CD14-positive monocyte (primary cell): ENCODE measurements at regions not wholly inside any gene's neighbourhood (a gene's known extent, or its start where the extent isn't known, plus 50 kb on each side); places are given as distances from the start of the nearest gene placed in this dataset.

ENCODE experiments used
- DNase-seq, 3 donors: peaks; one replicate each; pipeline ENCODE4 v3.0.0-alpha.2; 2011 to 2022
- H2AFZ ChIP-seq: 2 replicates; pipeline ENCODE4 v1.6.0; 2012; ENCODE audit warnings: mild to moderate bottlenecking, low read depth, low read length, inconsistent platforms; ENCODE audit not compliant: insufficient read depth, poor library complexity, severe bottlenecking
- H3K27ac ChIP-seq, 2 donors: 1 replicate in 1 of 2; 2 replicates in 1 of 2; pipeline ENCODE4 v1.5.1; 2012 to 2013; ENCODE audit warnings: low read length in 2 of 2, control low read depth in 1 of 2, inconsistent platforms in 1 of 2, low read depth in 1 of 2, mild to moderate bottlenecking in 1 of 2
- H3K27me3 ChIP-seq, 2 donors: one replicate each; pipeline versions ENCODE4 v1.6.0 to v1.6.1; 2011 to 2013; ENCODE audit warnings: low read length in 2 of 2; ENCODE audit not compliant: control insufficient read depth in 2 of 2, insufficient read depth in 2 of 2
- H3K36me3 ChIP-seq, 2 donors: replicated peaks in 1 of 2; 1 replicate in 1 of 2; 2 replicates in 1 of 2; pipeline versions ENCODE4 v1.5.1 to v1.6.1; 2012 to 2013; ENCODE audit warnings: low read length in 2 of 2, control low read depth in 1 of 2, inconsistent platforms in 1 of 2, mild to moderate bottlenecking in 1 of 2; ENCODE audit not compliant: insufficient read depth in 2 of 2, control insufficient read depth in 1 of 2
- H3K4me1 ChIP-seq, 2 donors: 1 replicate in 1 of 2; 2 replicates in 1 of 2; pipeline versions ENCODE4 v1.5.1 to v1.6.1; 2012 to 2013; ENCODE audit warnings: low read length in 2 of 2, control low read depth in 1 of 2, inconsistent platforms in 1 of 2, mild to moderate bottlenecking in 1 of 2, moderate library complexity in 1 of 2; ENCODE audit not compliant: insufficient read depth in 2 of 2, control insufficient read depth in 1 of 2
- H3K4me2 ChIP-seq: replicated peaks from 2 replicates; pipeline ENCODE3; 2012; ENCODE audit warnings: low read length, moderate library complexity, mild to moderate bottlenecking; ENCODE audit not compliant: poor library complexity, severe bottlenecking; ENCODE audit errors: extremely low read depth
- H3K4me3 ChIP-seq, 3 experiments: fragments of 200-600 bp in 1 of 3; sonication (generic) in 1 of 3; replicated peaks in 1 of 3; 1 replicate in 2 of 3; 2 replicates in 1 of 3; pipeline ENCODE4 v1.5.1; 2011 to 2013; ENCODE audit warnings: low read length in 3 of 3, mild to moderate bottlenecking in 3 of 3, control low read depth in 2 of 3, low read depth in 2 of 3, inconsistent platforms in 1 of 3, moderate library complexity in 1 of 3
- H3K79me2 ChIP-seq: 2 replicates; pipeline ENCODE4 v1.6.0; 2012; ENCODE audit warnings: mild to moderate bottlenecking, control low read depth, inconsistent platforms, low read length, moderate library complexity; ENCODE audit not compliant: insufficient read depth
- H3K9ac ChIP-seq: 2 replicates; pipeline ENCODE4 v1.6.0; 2017; ENCODE audit warnings: low read length, mild to moderate bottlenecking; ENCODE audit not compliant: insufficient read depth, poor library complexity, severe bottlenecking
- H3K9me3 ChIP-seq, 2 donors: replicated peaks in 1 of 2; 1 replicate in 1 of 2; 2 replicates in 1 of 2; pipeline versions ENCODE4 v1.5.1 to v1.6.1; 2012 to 2013; ENCODE audit warnings: low read length in 2 of 2, control low read depth in 1 of 2; ENCODE audit not compliant: control insufficient read depth in 1 of 2, insufficient read depth in 1 of 2
- H4K20me1 ChIP-seq: 2 replicates; pipeline ENCODE4 v1.6.0; 2012; ENCODE audit warnings: mild to moderate bottlenecking, low read length, control low read depth, moderate library complexity; ENCODE audit not compliant: insufficient read depth
- H3K27ac Mint-ChIP-seq, 7 donors: one replicate each; pipeline ENCODE4 v1.8.0; 2020; ENCODE audit warnings: mild to moderate bottlenecking in 7 of 7, mixed read lengths in 7 of 7, moderate library complexity in 6 of 7, inconsistent platforms in 2 of 7
- H3K27me3 Mint-ChIP-seq, 3 donors: one replicate each; pipeline ENCODE4 v1.8.0; 2021 to 2022; ENCODE audit warnings: low read depth in 3 of 3, mild to moderate bottlenecking in 3 of 3, mixed read lengths in 3 of 3, moderate library complexity in 3 of 3, inconsistent platforms in 1 of 3
- H3K36me3 Mint-ChIP-seq, 2 donors: one replicate each; pipeline ENCODE4 v1.8.0; 2020; ENCODE audit warnings: mixed read lengths in 2 of 2, inconsistent platforms in 1 of 2, mild to moderate bottlenecking in 1 of 2
- H3K4me1 Mint-ChIP-seq: one replicate; pipeline ENCODE4 v1.8.0; 2020; ENCODE audit warnings: mild to moderate bottlenecking, mixed read lengths
- H3K4me3 Mint-ChIP-seq, 2 donors: one replicate each; pipeline ENCODE4 v1.8.0; 2020; ENCODE audit warnings: mild to moderate bottlenecking in 2 of 2, mixed read lengths in 2 of 2, moderate library complexity in 1 of 2
- H3K9me3 Mint-ChIP-seq, 7 donors: one replicate each; pipeline ENCODE4 v1.8.0; 2020 to 2022; ENCODE audit warnings: mixed read lengths in 7 of 7, mild to moderate bottlenecking in 6 of 7, moderate library complexity in 6 of 7, inconsistent platforms in 2 of 7
- WGBS: methylation state at CpG from one replicate; pipeline ENCODE4 v1.1.5; 2013; ENCODE audit warnings: missing lambda C conversion rate; ENCODE audit not compliant: insufficient coverage; 5-methylcytosine and 5-hydroxymethylcytosine counted together
- intact Hi-C, 2 donors: fragments of 100-400 bp; cut with micrococcal nuclease; formaldehyde crosslinking; loops; one replicate each; pipeline versions ENCODE4 v1.15.0 to v1.15.1; 2023
- TF ChIP-seq, protein P1 (sequence below): fragments of 200-600 bp; IDR thresholded peaks from one replicate; pipeline ENCODE4 v1.8.0; 2022; ENCODE audit warnings: antibody characterized with exemption, mild to moderate bottlenecking

DNA sequence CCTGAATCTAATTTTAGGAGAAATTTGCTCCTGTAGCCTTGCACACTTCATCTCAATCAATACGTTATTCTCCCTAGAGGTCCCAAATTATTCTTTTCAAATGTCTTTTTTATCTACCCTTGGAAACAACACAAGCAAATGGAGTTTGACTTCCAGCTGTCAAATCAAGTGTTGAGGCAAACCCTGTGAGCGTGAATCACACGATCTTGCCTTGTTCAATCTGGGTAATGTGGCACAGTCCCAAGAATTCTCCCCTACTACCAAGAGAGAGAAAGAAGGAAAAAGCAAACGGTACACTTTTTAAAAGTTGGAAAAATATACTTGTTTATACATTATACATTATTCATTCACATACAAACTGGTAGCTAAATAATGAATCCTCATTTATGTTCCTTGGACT is 2035.3 kb upstream of the CELF4 start:
- Mint-ChIP-seq H3K4me3 (no peak overlapping the region), H3K36me3 (no peaks in the 10 kb centered on the region), H3K27ac (no peak overlapping the region), H3K27me3 (peaks cover 0 to 1% (median 0%) of the 10 kb centered on the region in 3 donors), H3K9me3 (peaks cover 0 to 7% (median 0%) of the 10 kb centered on the region in 7 donors), H3K4me1 (peaks cover 10% of the 10 kb centered on the region)
- H3K9ac ChIP-seq = no peak overlapping the region
- H3K36me3 ChIP-seq = no peaks in the 10 kb centered on the region
- no peak overlapping the region for H3K4me2 ChIP-seq
- WGBS = 80% methylated on average over 1 of the region's 4 CpGs
- H4K20me1 ChIP-seq = no peaks in the 10 kb centered on the region
- no peaks in the 10 kb centered on the region for H3K9me3 ChIP-seq
- H3K27ac ChIP-seq = no peak overlapping the region
- H2AFZ ChIP-seq = no peak overlapping the region
- H3K27me3 ChIP-seq = no peaks in the 10 kb centered on the region
- H3K4me1 ChIP-seq = peaks cover 0 to 5% of the 10 kb centered on the region in 2 donors
- intact Hi-C loops = no loop called here
- H3K79me2 ChIP-seq = no peaks in the 10 kb centered on the region
- TF ChIP-seq, protein P1, sequence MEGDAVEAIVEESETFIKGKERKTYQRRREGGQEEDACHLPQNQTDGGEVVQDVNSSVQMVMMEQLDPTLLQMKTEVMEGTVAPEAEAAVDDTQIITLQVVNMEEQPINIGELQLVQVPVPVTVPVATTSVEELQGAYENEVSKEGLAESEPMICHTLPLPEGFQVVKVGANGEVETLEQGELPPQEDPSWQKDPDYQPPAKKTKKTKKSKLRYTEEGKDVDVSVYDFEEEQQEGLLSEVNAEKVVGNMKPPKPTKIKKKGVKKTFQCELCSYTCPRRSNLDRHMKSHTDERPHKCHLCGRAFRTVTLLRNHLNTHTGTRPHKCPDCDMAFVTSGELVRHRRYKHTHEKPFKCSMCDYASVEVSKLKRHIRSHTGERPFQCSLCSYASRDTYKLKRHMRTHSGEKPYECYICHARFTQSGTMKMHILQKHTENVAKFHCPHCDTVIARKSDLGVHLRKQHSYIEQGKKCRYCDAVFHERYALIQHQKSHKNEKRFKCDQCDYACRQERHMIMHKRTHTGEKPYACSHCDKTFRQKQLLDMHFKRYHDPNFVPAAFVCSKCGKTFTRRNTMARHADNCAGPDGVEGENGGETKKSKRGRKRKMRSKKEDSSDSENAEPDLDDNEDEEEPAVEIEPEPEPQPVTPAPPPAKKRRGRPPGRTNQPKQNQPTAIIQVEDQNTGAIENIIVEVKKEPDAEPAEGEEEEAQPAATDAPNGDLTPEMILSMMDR = no peak
- no peak for DNase-seq
- H3K4me3 ChIP-seq = no peak overlapping the region

DNA sequence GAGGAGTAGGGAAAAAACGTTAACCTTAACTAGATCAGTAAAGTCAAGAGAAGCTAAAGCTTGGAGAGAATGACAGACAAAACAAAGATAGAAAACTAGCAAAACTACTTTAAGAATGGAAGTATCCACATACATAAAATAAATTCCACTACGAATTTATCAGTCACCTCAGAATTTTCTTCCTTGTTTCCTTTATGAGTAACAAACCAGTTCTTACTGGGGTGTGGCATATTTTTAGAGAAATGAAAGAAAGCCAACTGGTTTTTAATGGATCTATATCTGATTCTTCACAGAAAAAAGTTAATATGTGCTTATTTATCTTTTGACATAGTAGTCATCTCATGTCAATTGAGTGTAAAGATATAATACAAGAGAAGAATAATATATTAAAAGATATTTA is 2033.7 kb upstream of the CELF4 start:
- H3K4me2 ChIP-seq = no peak overlapping the region
- no peak for DNase-seq
- Mint-ChIP-seq H3K4me1 (peaks cover under 1% of the 10 kb centered on the region), H3K27ac (no peak overlapping the region), H3K9me3 (peaks cover 0 to 7% (median 0%) of the 10 kb centered on the region in 7 donors), H3K27me3 (peaks cover 0 to 1% (median 0%) of the 10 kb centered on the region in 3 donors), H3K4me3 (no peak overlapping the region), H3K36me3 (no peaks in the 10 kb centered on the region)
- TF ChIP-seq, protein P1 = no peak
- intact Hi-C loops = no loop called here
- H3K27ac ChIP-seq = no peak overlapping the region
- H3K4me3 ChIP-seq = no peak overlapping the region
- H2AFZ ChIP-seq = no peak overlapping the region
- H3K36me3 ChIP-seq = no peaks in the 10 kb centered on the region
- no peaks in the 10 kb centered on the region for H3K4me1 ChIP-seq
- H3K79me2 ChIP-seq = no peaks in the 10 kb centered on the region
- no peaks in the 10 kb centered on the region for H4K20me1 ChIP-seq
- H3K27me3 ChIP-seq = no peaks in the 10 kb centered on the region
- H3K9ac ChIP-seq = no peak overlapping the region
- no CpG with 5 or more reads among the region's 2 CpGs for WGBS
- H3K9me3 ChIP-seq = no peaks in the 10 kb centered on the region
